ENCODE measurements at regions not wholly inside any gene's neighbourhood (a gene's known extent, or its start where the extent isn't known, plus 50 kb on each side); places are given as distances from the start of the nearest gene placed in this dataset.

GRCh38 chr12:24073170-24073810 is 123.8 kb upstream of the SOX5 start:
- TF ChIP-seq EZH2 (IDR thresholded peaks at IDR 0.05; ENCODE audit: insufficient read depth, poor library complexity, severe bottlenecking) (no peak), EZH2phosphoT487 (IDR thresholded peaks at IDR 0.05; ENCODE audit: insufficient read depth, low read depth) (no peak)
